HepG2 (cell line): ENCODE measurements at regions not wholly inside any gene's neighbourhood (a gene's known extent, or its start where the extent isn't known, plus 50 kb on each side); places are given as distances from the start of the nearest gene placed in this dataset.

ENCODE experiments used
- ATAC-seq: fragments of 200-7000 bp; cut with Tn5 transposase; 3 replicates; pipeline ENCODE4 v1.9.1; 2020; ENCODE audit warnings: mild to moderate bottlenecking, moderate library complexity
- BruUV-seq: library from RNA; stranded (reverse); fragments of 400-500 nt; replicated peaks from 2 replicates; lab custom pipeline; 2021; lab: Mats Ljungman, UMichigan
- CTCF ChIA-PET: fragments of 300-600 bp; formaldehyde crosslinking; extraction: SDS; loops from one replicate; lab custom pipeline; 2021; ENCODE audit warnings: low total read pairs, inconsistent platforms, low intra/inter-chr PET ratio; lab: Yijun Ruan, JAX
- POLR2A ChIA-PET: fragments of 350-600 bp; sonication (Branson Sonifier 250); formaldehyde crosslinking; loops from one replicate; lab custom pipeline; 2020; ENCODE audit warnings: antibody characterized with exemption, inconsistent platforms; lab: Yijun Ruan, JAX
- DNase-seq: peaks from one replicate; pipeline ENCODE4 v3.0.0-alpha.2; 2015; ENCODE audit warnings: low spot score
- FAIRE-seq: peaks from 3 replicates; lab custom pipeline; 2011; peaks lifted over from hg19 to GRCh38; lab: Jason Lieb, UNC
- H2AFZ ChIP-seq: one replicate; pipeline ENCODE4 v1.6.1; 2011; ENCODE audit warnings: low read length, inconsistent platforms
- H3K27ac ChIP-seq: fragments of 300-600 bp; 3 replicates; pipeline ENCODE4 v1.8.0; 2011; ENCODE audit warnings: mixed run types, mild to moderate bottlenecking, mixed read lengths, low read length, inconsistent platforms; ENCODE audit not compliant: insufficient read depth; ENCODE audit errors: extremely low read length
- H3K27me3 ChIP-seq, 2 experiments: fragments of 200-600 bp in 1 of 2; 2 replicates in 1 of 2; 3 replicates in 1 of 2; pipeline versions ENCODE4 v1.6.0 to v1.8.0; 2011; ENCODE audit warnings: low read length in 2 of 2, mild to moderate bottlenecking in 2 of 2, moderate library complexity in 2 of 2, inconsistent platforms in 1 of 2; ENCODE audit not compliant: insufficient read depth in 2 of 2, control insufficient read depth in 1 of 2
- H3K36me3 ChIP-seq, 2 experiments: fragments of 200-600 bp in 1 of 2; replicated peaks in 1 of 2; 2 replicates in 1 of 2; 3 replicates in 1 of 2; pipeline versions ENCODE4 v1.5.1 to v1.8.0; 2011; ENCODE audit warnings: low read length in 2 of 2, inconsistent platforms in 1 of 2; ENCODE audit not compliant: insufficient read depth in 2 of 2, control insufficient read depth in 1 of 2
- H3K4me1 ChIP-seq: 2 replicates; pipeline ENCODE4 v1.5.1; 2012; ENCODE audit warnings: low read length, inconsistent platforms; ENCODE audit not compliant: insufficient read depth
- H3K4me2 ChIP-seq: 2 replicates; pipeline ENCODE4 v1.6.0; 2011; ENCODE audit warnings: low read depth, low read length, inconsistent platforms
- H3K4me3 ChIP-seq, 3 experiments: fragments of 200-600 bp in 1 of 3; sonication (generic), shearing (Covaris generic) in 1 of 3; replicated peaks in 1 of 3; 2 replicates each; pipeline ENCODE4 v1.5.1; 2011 to 2016; ENCODE audit warnings: low read length in 3 of 3, inconsistent platforms in 2 of 3, low read depth in 2 of 3, mild to moderate bottlenecking in 2 of 3, control low read depth in 1 of 3, mixed read lengths in 1 of 3; ENCODE audit not compliant: insufficient read depth in 1 of 3
- H3K79me2 ChIP-seq: one replicate; pipeline ENCODE4 v1.6.1; 2011; ENCODE audit warnings: low read length, inconsistent platforms; ENCODE audit not compliant: insufficient read depth
- H3K9ac ChIP-seq: 2 replicates; pipeline ENCODE4 v1.6.0; 2011; ENCODE audit warnings: mild to moderate bottlenecking, low read depth, low read length, inconsistent platforms; ENCODE audit not compliant: insufficient read depth
- H3K9me3 ChIP-seq: 2 replicates; pipeline ENCODE4 v1.5.1; 2012; ENCODE audit warnings: mild to moderate bottlenecking, low read length
- H4K20me1 ChIP-seq: 2 replicates; pipeline ENCODE4 v1.6.0; 2011; ENCODE audit warnings: inconsistent platforms, mild to moderate bottlenecking, low read length, moderate library complexity; ENCODE audit not compliant: insufficient read depth
- ARHGAP35 ChIP-seq: sonication (generic); formaldehyde crosslinking; IDR thresholded peaks from 2 replicates; pipeline ENCODE4 v1.9.0; 2022; ENCODE audit warnings: mild to moderate bottlenecking, inconsistent platforms, moderate library complexity, missing genetic modification reagents, borderline replicate concordance
- ELF4 ChIP-seq: sonication (generic); formaldehyde crosslinking; IDR thresholded peaks from 2 replicates; pipeline ENCODE4 v1.5.0; 2020; ENCODE audit warnings: missing genetic modification reagents, mild to moderate bottlenecking, moderate library complexity, borderline replicate concordance
- KDM5A ChIP-seq: fragments of 200-600 bp; sonication (generic); IDR thresholded peaks from 2 replicates; pipeline ENCODE4 v1.7.0; 2018; ENCODE audit warnings: antibody characterized with exemption, mild to moderate bottlenecking, low read length, borderline replicate concordance
- KLF9 ChIP-seq: IDR thresholded peaks from 2 replicates; pipeline ENCODE4 v1.6.1; 2016; ENCODE audit warnings: low read depth
- PCBP1 ChIP-seq: fragments of 200-400 bp; formaldehyde crosslinking; IDR thresholded peaks from 2 replicates; pipeline ENCODE4 v1.6.1; 2017; ENCODE audit warnings: mild to moderate bottlenecking, low read depth, low read length, borderline replicate concordance
- PTBP1 ChIP-seq: fragments of 200-400 bp; formaldehyde crosslinking; IDR thresholded peaks from 2 replicates; pipeline ENCODE4 v1.6.1; 2018; ENCODE audit warnings: low read length, low read depth; ENCODE audit not compliant: poor library complexity, severe bottlenecking
- RARG ChIP-seq: sonication (generic); formaldehyde crosslinking; IDR thresholded peaks from 2 replicates; pipeline ENCODE4 v1.4.0; 2020; ENCODE audit warnings: low read depth, mild to moderate bottlenecking, missing genetic modification reagents
- RBFOX2 ChIP-seq: fragments of 200-400 bp; formaldehyde crosslinking; IDR thresholded peaks from 2 replicates; pipeline ENCODE4 v1.6.1; 2017; ENCODE audit warnings: low read depth, mild to moderate bottlenecking, low read length
- SRF ChIP-seq: IDR thresholded peaks from 2 replicates; pipeline ENCODE4 v1.6.1; 2011; ENCODE audit warnings: mild to moderate bottlenecking, low read depth, low read length, moderate library complexity
- TP53 ChIP-seq: sonication (generic); formaldehyde crosslinking; conservative IDR thresholded peaks from 2 replicates; pipeline ENCODE4 v1.4.0; 2020; ENCODE audit warnings: missing genetic modification reagents
- ZFX ChIP-seq: sonication (generic); formaldehyde crosslinking; IDR thresholded peaks from 2 replicates; pipeline ENCODE4 v1.4.0; 2020; ENCODE audit warnings: mild to moderate bottlenecking, low read depth, missing genetic modification reagents, moderate library complexity
- ZNF10 ChIP-seq: sonication (generic); formaldehyde crosslinking; IDR thresholded peaks from 2 replicates; pipeline ENCODE4 v1.4.0; 2020; ENCODE audit warnings: mild to moderate bottlenecking, low read depth, missing genetic modification reagents, borderline replicate concordance
- ZNF235 ChIP-seq: sonication (generic); formaldehyde crosslinking; IDR thresholded peaks from 2 replicates; pipeline ENCODE4 v1.8.1; 2023; ENCODE audit warnings: mild to moderate bottlenecking, missing genetic modification reagents, borderline replicate concordance
- ZNF292 ChIP-seq: sonication (generic); formaldehyde crosslinking; IDR thresholded peaks from 2 replicates; pipeline ENCODE4 v1.8.1; 2022; ENCODE audit warnings: mild to moderate bottlenecking, low read depth, missing genetic modification reagents, borderline replicate concordance
- ZNF563 ChIP-seq: sonication (generic); formaldehyde crosslinking; IDR thresholded peaks from 2 replicates; pipeline ENCODE4 v1.8.0; 2022; ENCODE audit warnings: mild to moderate bottlenecking, moderate library complexity, missing genetic modification reagents
- WGBS: methylation state at CpG from one replicate; pipeline ENCODE4 v1.1.6; 2017; ENCODE audit warnings: low lambda C conversion rate; 5-methylcytosine and 5-hydroxymethylcytosine counted together
- in situ Hi-C: cut with HindIII; loops from 2 replicates; pipeline ENCODE4 v1.10.0; 2017; ENCODE audit warnings: low pct_unique_long_range_greater_than_20kb; ENCODE audit not compliant: extremely low pct_ligation_motif_present
- intact Hi-C: fragments of 100-400 bp; cut with micrococcal nuclease; formaldehyde crosslinking; loops from one replicate; pipeline ENCODE4 v1.10.0; 2022; ENCODE audit not compliant: unreplicated experiment

DNA sequence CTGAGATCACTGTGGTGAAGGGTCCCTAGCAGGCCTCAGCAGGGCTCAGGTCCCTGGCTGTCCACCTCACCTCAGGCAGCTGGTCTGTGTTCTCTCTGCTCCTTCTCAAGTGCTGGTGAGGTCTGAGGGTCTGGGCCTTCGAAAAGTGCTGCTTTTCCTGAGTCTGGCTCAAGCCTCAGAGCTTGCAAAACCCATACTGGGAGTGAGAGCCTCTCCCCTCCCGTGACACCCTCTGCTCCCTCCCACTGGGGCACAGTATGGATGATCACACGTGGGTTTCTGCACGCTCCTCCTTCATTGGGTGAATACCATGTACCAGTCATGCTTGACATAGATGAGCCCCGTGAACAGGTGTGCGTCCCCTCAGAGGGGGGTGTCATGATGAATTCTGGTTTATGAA lies 73.3 kb upstream of the WASF3 start:
- Histone ChIP-seq H3K9me3 (no peaks in the 10 kb centered on the region), H3K4me3 (no peak overlapping the region), H3K79me2 (no peaks in the 10 kb centered on the region), H3K4me1 (no peaks in the 10 kb centered on the region), H3K27me3 (peaks cover 2 to 23% of the 10 kb centered on the region in 2 experiments; a peak in 4 of 5 replicates), H2AFZ (no peak overlapping the region), H4K20me1 (no peaks in the 10 kb centered on the region), H3K9ac (no peak overlapping the region), H3K4me2 (no peak overlapping the region), H3K27ac (no peak overlapping the region), H3K36me3 (no peaks in the 10 kb centered on the region)
- no peak for TF ChIP-seq RBFOX2
- no peak for TF ChIP-seq TP53 (CRISPR knock-in tag)
- TF ChIP-seq KDM5A = no peak
- TF ChIP-seq ELF4 (CRISPR knock-in tag) = no peak
- TF ChIP-seq PTBP1 = no peak
- no peak for TF ChIP-seq ZNF10
- no peak for TF ChIP-seq ZNF292 (CRISPR knock-in tag)
- TF ChIP-seq RARG (CRISPR knock-in tag) = no peak
- TF ChIP-seq ARHGAP35 (CRISPR knock-in tag) = no peak
- TF ChIP-seq ZFX (CRISPR knock-in tag) = no peak
- TF ChIP-seq SRF = no peak
- TF ChIP-seq ZNF235 (CRISPR knock-in tag) = no peak
- no peak for TF ChIP-seq PCBP1
- no peak for TF ChIP-seq KLF9 (CRISPR knock-in tag)
- TF ChIP-seq ZNF563 = no peak
- FAIRE-seq (no peak), DNase-seq (no peak), ATAC-seq (no peak)
- ChIA-PET POLR2A (no interaction called here), CTCF (interaction anchor here (2.4 kb wide), 1 partner anchor 214 kb away, joined by 27 read pairs; no protein-coding TSS in a partner anchor)
- WGBS = 26% methylated on average over 5 of the region's 6 CpGs
- intact Hi-C loops = no loop called here
- in situ Hi-C loops = loop anchor here (5.0 kb wide), 1 partner anchor 213 kb away; no protein-coding TSS in a partner anchor
- no TSS peak for BruUV-seq
